ENCODE measurements at regions not wholly inside any gene's neighbourhood (a gene's known extent, or its start where the extent isn't known, plus 50 kb on each side); places are given as distances from the start of the nearest gene placed in this dataset.

- TF ChIP-seq CTCF (IDR thresholded peaks at IDR 0.05) (no peak), POLR2A (IDR thresholded peaks at IDR 0.05) (no peak)
These were observed 159.6 kb upstream of the CNOT2 start for GRCh38 chr12:70083677-70084020.

Data from lower leg skin (tissue), 3 donors.